IMR-90 (cell line): ENCODE measurements at regions not wholly inside any gene's neighbourhood (a gene's known extent, or its start where the extent isn't known, plus 50 kb on each side); places are given as distances from the start of the nearest gene placed in this dataset.

Source experiments
- ATAC-seq: fragments of 200-7000 bp; cut with Tn5 transposase; 2 replicates; pipeline ENCODE4 v1.9.1; 2020; ENCODE audit warnings: low read depth, mild to moderate bottlenecking, moderate library complexity
- BruUV-seq: library from RNA; stranded (reverse); fragments of 400-500 nt; replicated peaks from 2 replicates; lab custom pipeline; 2021; lab: Mats Ljungman, UMichigan
- CTCF ChIA-PET: fragments of 300-600 bp; formaldehyde crosslinking; extraction: SDS; loops from one replicate; lab custom pipeline; 2021; ENCODE audit warnings: antibody characterized with exemption; lab: Yijun Ruan, JAX
- POLR2A ChIA-PET: fragments of 300-600 bp; sonication (Branson Sonifier 250); formaldehyde crosslinking; loops from one replicate; lab custom pipeline; 2022; ENCODE audit warnings: antibody characterized with exemption; ENCODE audit not compliant: unreplicated experiment; lab: Charles Lee
- DNase-seq: peaks from one replicate; pipeline ENCODE4 v3.0.0; 2013
- H2AFZ ChIP-seq: replicated peaks from 2 replicates; pipeline ENCODE3; 2013; ENCODE audit warnings: low read length, mild to moderate bottlenecking; ENCODE audit not compliant: poor library complexity
- H2AK5ac ChIP-seq: 2 replicates; pipeline ENCODE4 v1.6.1; 2013; ENCODE audit warnings: low read depth, low read length, inconsistent platforms
- H2AK9ac ChIP-seq: replicated peaks from 2 replicates; pipeline ENCODE3; 2013; ENCODE audit warnings: mild to moderate bottlenecking, low read depth, low read length, moderate library complexity; ENCODE audit not compliant: poor library complexity
- H2BK120ac ChIP-seq: 2 replicates; pipeline ENCODE4 v1.6.1; 2013; ENCODE audit warnings: low read depth, low read length, inconsistent platforms
- H2BK15ac ChIP-seq: 3 replicates; pipeline ENCODE4 v1.6.1; 2013; ENCODE audit warnings: low read depth, low read length, inconsistent platforms
- H2BK20ac ChIP-seq: 2 replicates; pipeline ENCODE4 v1.6.1; 2013; ENCODE audit warnings: low read depth, mild to moderate bottlenecking, inconsistent platforms, low read length, moderate library complexity
- H2BK5ac ChIP-seq: 2 replicates; pipeline ENCODE4 v1.6.1; 2013; ENCODE audit warnings: mild to moderate bottlenecking, low read depth, low read length, inconsistent platforms; ENCODE audit not compliant: poor library complexity, severe bottlenecking
- H3K14ac ChIP-seq: replicated peaks from 2 replicates; pipeline ENCODE4 v1.6.1; 2013; ENCODE audit warnings: low read depth, low read length, inconsistent platforms
- H3K18ac ChIP-seq: 2 replicates; pipeline ENCODE4 v1.6.1; 2013; ENCODE audit warnings: low read depth, low read length, control low read depth
- H3K23ac ChIP-seq: 2 replicates; pipeline ENCODE4 v1.6.1; 2013; ENCODE audit warnings: low read depth, low read length, inconsistent platforms
- H3K27ac ChIP-seq: 2 replicates; pipeline ENCODE4 v1.5.1; 2013; ENCODE audit warnings: mild to moderate bottlenecking, control low read depth, low read length; ENCODE audit not compliant: insufficient read depth
- H3K27me3 ChIP-seq: 2 replicates; pipeline ENCODE4 v1.6.1; 2013; ENCODE audit warnings: low read length; ENCODE audit not compliant: control insufficient read depth, insufficient read depth
- H3K36me3 ChIP-seq: 2 replicates; pipeline ENCODE4 v1.6.1; 2013; ENCODE audit warnings: low read length, mixed read lengths; ENCODE audit not compliant: control insufficient read depth, insufficient read depth
- H3K4ac ChIP-seq: 2 replicates; pipeline ENCODE4 v1.6.1; 2013; ENCODE audit warnings: low read depth, low read length, inconsistent platforms
- H3K4me1 ChIP-seq: 2 replicates; pipeline ENCODE4 v1.6.1; 2013; ENCODE audit warnings: low read length, mixed read lengths; ENCODE audit not compliant: control insufficient read depth, insufficient read depth
- H3K4me2 ChIP-seq: 2 replicates; pipeline ENCODE4 v1.6.1; 2013; ENCODE audit warnings: low read depth, mild to moderate bottlenecking, control low read depth, low read length, moderate library complexity
- H3K4me3 ChIP-seq: 2 replicates; pipeline ENCODE4 v1.5.1; 2013; ENCODE audit warnings: low read depth, mild to moderate bottlenecking, control low read depth, low read length, moderate library complexity; ENCODE audit not compliant: insufficient read depth
- H3K56ac ChIP-seq: 2 replicates; pipeline ENCODE4 v1.6.1; 2013; ENCODE audit warnings: low read length, inconsistent platforms; ENCODE audit not compliant: insufficient read depth; ENCODE audit errors: extremely low read depth
- H3K79me1 ChIP-seq, 2 experiments: 2 replicates each; pipeline ENCODE4 v1.6.1; 2013; ENCODE audit warnings: low read length in 2 of 2, inconsistent platforms in 1 of 2, low read depth in 1 of 2
- H3K9ac ChIP-seq: 2 replicates; pipeline ENCODE4 v1.6.1; 2013; ENCODE audit warnings: low read depth, low read length, control low read depth
- H3K9me1 ChIP-seq: 2 replicates; pipeline ENCODE4 v1.6.1; 2013; ENCODE audit warnings: low read length, inconsistent platforms; ENCODE audit not compliant: insufficient read depth
- H3K9me3 ChIP-seq: 2 replicates; pipeline ENCODE4 v1.6.1; 2013; ENCODE audit warnings: low read length; ENCODE audit not compliant: control insufficient read depth, insufficient read depth
- H4K20me1 ChIP-seq: 2 replicates; pipeline ENCODE4 v1.6.1; 2013; ENCODE audit warnings: low read length, inconsistent platforms; ENCODE audit not compliant: insufficient read depth
- H4K5ac ChIP-seq: 2 replicates; pipeline ENCODE4 v1.6.1; 2013; ENCODE audit warnings: mild to moderate bottlenecking, low read depth, low read length, control low read depth
- H4K8ac ChIP-seq, 2 experiments: 2 replicates each; pipeline ENCODE4 v1.6.1; 2013; ENCODE audit warnings: low read depth in 2 of 2, low read length in 2 of 2, control low read depth in 1 of 2, inconsistent platforms in 1 of 2
- H4K91ac ChIP-seq: 2 replicates; pipeline ENCODE4 v1.6.1; 2013; ENCODE audit warnings: low read depth, low read length, inconsistent platforms; ENCODE audit not compliant: insufficient read depth
- BHLHE40 ChIP-seq: fragments of 150-350 bp; IDR thresholded peaks from 2 replicates; pipeline ENCODE4 v1.6.1; 2016; ENCODE audit warnings: mild to moderate bottlenecking, low read depth, low read length
- ELK1 ChIP-seq: fragments of 150-350 bp; IDR thresholded peaks from 2 replicates; pipeline ENCODE4 v1.6.1; 2016; ENCODE audit warnings: low read depth, mild to moderate bottlenecking, low read length, moderate library complexity, borderline replicate concordance
- MAFK ChIP-seq: IDR thresholded peaks from 2 replicates; pipeline ENCODE4 v1.6.1; 2012; ENCODE audit warnings: low read depth, low read length, improper control_type of control experiment
- MAZ ChIP-seq: IDR thresholded peaks from 2 replicates; pipeline ENCODE4 v1.6.1; 2012; ENCODE audit warnings: low read depth, mild to moderate bottlenecking, low read length, improper control_type of control experiment, moderate library complexity, borderline replicate concordance
- MXI1 ChIP-seq: IDR thresholded peaks from 2 replicates; pipeline ENCODE4 v1.6.1; 2012; ENCODE audit warnings: low read depth, mild to moderate bottlenecking, low read length, moderate library complexity, borderline replicate concordance
- NFE2L2 ChIP-seq: fragments of 150-350 bp; IDR thresholded peaks from 2 replicates; pipeline ENCODE4 v1.6.1; 2016; ENCODE audit warnings: low read depth, mild to moderate bottlenecking, low read length
- POLR2A ChIP-seq: IDR thresholded peaks from 2 replicates; pipeline ENCODE4 v1.6.1; 2012; ENCODE audit warnings: mild to moderate bottlenecking, low read depth, low read length
- RAD21 ChIP-seq: IDR thresholded peaks from 2 replicates; pipeline ENCODE4 v1.6.1; 2012; ENCODE audit warnings: low read length, improper control_type of control experiment
- RCOR1 ChIP-seq: IDR thresholded peaks from 2 replicates; pipeline ENCODE4 v1.6.1; 2012; ENCODE audit warnings: mild to moderate bottlenecking, low read length, improper control_type of control experiment; ENCODE audit not compliant: insufficient replicate concordance
- RFX5 ChIP-seq: IDR thresholded peaks from 2 replicates; pipeline ENCODE4 v1.8.0; 2012; ENCODE audit warnings: low read depth, mild to moderate bottlenecking, low read length, moderate library complexity
- WGBS, 2 experiments: methylation state at CpG; one replicate each; pipeline versions ENCODE4 v1.1.5 to v1.1.7; 2013; ENCODE audit warnings: missing lambda C conversion rate in 2 of 2; ENCODE audit not compliant: insufficient read length in 1 of 2; ENCODE audit errors: extremely low coverage in 2 of 2; 5-methylcytosine and 5-hydroxymethylcytosine counted together
- dilution Hi-C: fragments of 300-500 bp; cut with HindIII; formaldehyde crosslinking; loops from one replicate; pipeline ENCODE4 v1.14.3; 2018; ENCODE audit warnings: low sequenced_read_pairs; ENCODE audit not compliant: unreplicated experiment
- in situ Hi-C: fragments of 300-500 bp; cut with MboI; formaldehyde crosslinking; loops from 3 replicates; pipeline ENCODE4 v1.14.3; 2019; ENCODE audit warnings: low sequenced_read_pairs, inconsistent platforms, mixed read lengths
- intact Hi-C: fragments of 100-400 bp; cut with micrococcal nuclease; formaldehyde crosslinking; loops from 2 replicates; pipeline ENCODE4 v1.10.0; 2022
- TF ChIP-seq, protein P1 (sequence below): fragments of 150-350 bp; IDR thresholded peaks from 2 replicates; pipeline ENCODE4 v1.6.1; 2017; ENCODE audit warnings: mild to moderate bottlenecking, antibody characterized with exemption, low read length, low read depth

GRCh38 chr21:35100349-35100811, 51.3 kb upstream of the RUNX1 start:
- peak overlapping the region; percentile 53; the same call in 1 of the 2 replicates for H2BK120ac ChIP-seq

More at GRCh38 chr21:35100349-35100811, 51.3 kb upstream of the RUNX1 start:
- Histone ChIP-seq H3K4me3 (no peak overlapping the region), H3K9me1 (no peaks in the 10 kb centered on the region), H2AK5ac (peak overlapping the region; percentile 26), H2AK9ac (no peak overlapping the region), H3K27me3 (no peaks in the 10 kb centered on the region), H3K4me1 (peaks cover 9% of the 10 kb centered on the region), H4K20me1 (no peaks in the 10 kb centered on the region), H3K27ac (no peak overlapping the region), H3K9ac (no peak overlapping the region), H2BK15ac (peak overlapping the region; percentile 63; the same call in 2 of the 3 replicates), H3K79me1 (no peaks in the 10 kb centered on the region), H4K8ac (no peak overlapping the region), H3K9me3 (no peaks in the 10 kb centered on the region), H2BK5ac (no peak overlapping the region), H3K4ac (peak overlapping the region; percentile 4; the same call in 1 of the 2 replicates), H4K5ac (no peak overlapping the region), H3K14ac (0 out of 2 replicates have a peak overlapping the region, but pooled peaks have one; percentile 14), H4K91ac (no peak overlapping the region), H2AFZ (no peak overlapping the region), H3K18ac (no peak overlapping the region), H3K23ac (no peak overlapping the region), H3K56ac (no peak overlapping the region), H2BK20ac (no peak overlapping the region), H3K4me2 (no peak overlapping the region), H3K36me3 (no peaks in the 10 kb centered on the region)
- ChIA-PET POLR2A (no interaction called here), CTCF (interaction anchor here (1.1 to 1.6 kb wide), 3 partner anchors 13 to 516 kb away, joined by 3 to 4 read pairs (median 3); no protein-coding TSS in a partner anchor)
- intact Hi-C loops (no loop called here), in situ Hi-C loops (no loop called here), dilution Hi-C loops (no loop called here)
- DNase-seq (peak; percentile 11), ATAC-seq (no peak)
- BruUV-seq, result no TSS peak
- 76% methylated on average over 7 of the region's 8 CpGs; no CpG with 5 or more reads in 1 of the 2 experiments for WGBS, 2 experiments
- TF ChIP-seq RAD21 (no peak), MAFK (no peak), ELK1 (no peak), POLR2A (no peak), RCOR1 (no peak), NFE2L2 (no peak), MAZ (no peak), BHLHE40 (no peak), RFX5 (no peak), MXI1 (no peak)
- TF ChIP-seq, protein P1, sequence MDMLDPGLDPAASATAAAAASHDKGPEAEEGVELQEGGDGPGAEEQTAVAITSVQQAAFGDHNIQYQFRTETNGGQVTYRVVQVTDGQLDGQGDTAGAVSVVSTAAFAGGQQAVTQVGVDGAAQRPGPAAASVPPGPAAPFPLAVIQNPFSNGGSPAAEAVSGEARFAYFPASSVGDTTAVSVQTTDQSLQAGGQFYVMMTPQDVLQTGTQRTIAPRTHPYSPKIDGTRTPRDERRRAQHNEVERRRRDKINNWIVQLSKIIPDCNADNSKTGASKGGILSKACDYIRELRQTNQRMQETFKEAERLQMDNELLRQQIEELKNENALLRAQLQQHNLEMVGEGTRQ, result no peak
